Skeletal muscle satellite cell (primary cell): ENCODE measurements at regions not wholly inside any gene's neighbourhood (a gene's known extent, or its start where the extent isn't known, plus 50 kb on each side); places are given as distances from the start of the nearest gene placed in this dataset.

Experiments used
- H3K27me3 ChIP-seq: 2 replicates; pipeline ENCODE4 v1.7.0; 2013; ENCODE audit warnings: low read length; ENCODE audit not compliant: control insufficient read depth, insufficient read depth
- H3K36me3 ChIP-seq: 2 replicates; pipeline ENCODE4 v1.7.0; 2013; ENCODE audit warnings: mild to moderate bottlenecking, control low read depth, low read length; ENCODE audit not compliant: insufficient read depth
- H3K4me1 ChIP-seq: 2 replicates; pipeline ENCODE4 v1.7.0; 2013; ENCODE audit warnings: low read length; ENCODE audit not compliant: control insufficient read depth, insufficient read depth
- H3K4me2 ChIP-seq: 2 replicates; pipeline ENCODE4 v1.7.0; 2013; ENCODE audit warnings: mild to moderate bottlenecking, low read length
- H3K4me3 ChIP-seq: 2 replicates; pipeline ENCODE4 v1.7.0; 2013; ENCODE audit warnings: low read length
- H3K9ac ChIP-seq: 2 replicates; pipeline ENCODE4 v1.7.0; 2013; ENCODE audit warnings: mild to moderate bottlenecking, low read depth, low read length, moderate library complexity
- H3K9me3 ChIP-seq: replicated peaks from 2 replicates; pipeline ENCODE4 v1.7.0; 2013; ENCODE audit warnings: mild to moderate bottlenecking, control low read depth, low read length

DNA sequence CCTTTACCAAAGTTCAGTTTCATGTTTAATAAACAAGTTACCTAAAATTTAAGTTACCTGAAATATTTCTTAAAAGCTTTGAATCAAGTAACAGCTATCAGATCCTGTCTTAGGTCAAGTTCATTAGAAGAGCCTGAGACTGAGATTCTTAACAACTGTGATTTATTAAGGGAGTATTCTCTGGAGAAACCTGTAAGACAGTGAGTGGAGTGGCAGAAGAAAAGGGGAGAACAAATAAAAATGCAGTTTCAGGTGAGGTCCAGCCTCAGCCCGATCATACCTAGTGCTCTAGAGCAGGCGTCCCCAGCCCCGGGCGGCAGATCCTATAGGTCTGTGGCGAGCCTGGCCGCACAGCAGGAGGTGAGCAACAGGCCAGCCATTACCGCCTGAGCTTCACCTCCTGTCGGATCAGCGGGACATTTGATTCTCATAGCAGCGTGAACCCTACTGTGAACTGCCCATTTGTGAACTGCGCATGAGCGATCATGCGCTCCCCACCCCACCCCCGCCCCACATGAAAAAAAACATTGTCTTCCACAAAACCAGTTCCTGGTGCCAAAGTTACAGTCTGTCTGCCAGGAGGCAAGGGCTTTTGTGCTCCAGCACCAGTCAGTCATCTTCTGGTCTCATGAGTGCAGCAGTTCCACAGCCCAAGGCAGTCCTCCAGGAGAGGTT, 59.2 kb upstream of the ADGRB3 start:
- Histone ChIP-seq H3K4me2 (no peak overlapping the region), H3K9ac (no peak overlapping the region), H3K4me3 (no peak overlapping the region), H3K4me1 (no peaks in the 10 kb centered on the region), H3K9me3 (peaks cover 4% of the 10 kb centered on the region), H3K27me3 (no peaks in the 10 kb centered on the region), H3K36me3 (no peaks in the 10 kb centered on the region)

- Histone ChIP-seq H3K4me2 (no peak overlapping the region), H3K27me3 (no peaks in the 10 kb centered on the region), H3K9ac (no peak overlapping the region), H3K9me3 (peaks cover 4% of the 10 kb centered on the region), H3K4me3 (no peak overlapping the region), H3K36me3 (no peaks in the 10 kb centered on the region), H3K4me1 (no peaks in the 10 kb centered on the region)
Observed at GRCh38 chr6:68572975-68573374, 62.1 kb upstream of the ADGRB3 start.

- Histone ChIP-seq H3K4me3 (no peak overlapping the region), H3K36me3 (no peaks in the 10 kb centered on the region), H3K27me3 (no peaks in the 10 kb centered on the region), H3K4me1 (no peaks in the 10 kb centered on the region), H3K9ac (no peak overlapping the region), H3K4me2 (no peak overlapping the region), H3K9me3 (peaks cover 4% of the 10 kb centered on the region)
Observed at GRCh38 chr6:68572525-68572924, 62.6 kb upstream of the ADGRB3 start.

GRCh38 chr6:68559716-68560115, 75.4 kb upstream of the ADGRB3 start:
- H3K9me3 ChIP-seq: no peaks in the 10 kb centered on the region
- no peak overlapping the region for H3K9ac ChIP-seq
- no peaks in the 10 kb centered on the region for H3K4me1 ChIP-seq
- no peak overlapping the region for H3K4me2 ChIP-seq
- H3K4me3 ChIP-seq: no peak overlapping the region
- no peaks in the 10 kb centered on the region for H3K27me3 ChIP-seq
- H3K36me3 ChIP-seq: no peaks in the 10 kb centered on the region

- no peaks in the 10 kb centered on the region for H3K36me3 ChIP-seq
- H3K9ac ChIP-seq: no peak overlapping the region
- no peak overlapping the region for H3K4me3 ChIP-seq
- no peaks in the 10 kb centered on the region for H3K4me1 ChIP-seq
- H3K9me3 ChIP-seq: no peaks in the 10 kb centered on the region
- no peak overlapping the region for H3K4me2 ChIP-seq
- H3K27me3 ChIP-seq: no peaks in the 10 kb centered on the region
Observed at GRCh38 chr6:68559070-68559469, 76.0 kb upstream of the ADGRB3 start.

GRCh38 chr6:68546620-68547019, 88.5 kb upstream of the ADGRB3 start:
- no peaks in the 10 kb centered on the region for H3K4me1 ChIP-seq

DNA sequence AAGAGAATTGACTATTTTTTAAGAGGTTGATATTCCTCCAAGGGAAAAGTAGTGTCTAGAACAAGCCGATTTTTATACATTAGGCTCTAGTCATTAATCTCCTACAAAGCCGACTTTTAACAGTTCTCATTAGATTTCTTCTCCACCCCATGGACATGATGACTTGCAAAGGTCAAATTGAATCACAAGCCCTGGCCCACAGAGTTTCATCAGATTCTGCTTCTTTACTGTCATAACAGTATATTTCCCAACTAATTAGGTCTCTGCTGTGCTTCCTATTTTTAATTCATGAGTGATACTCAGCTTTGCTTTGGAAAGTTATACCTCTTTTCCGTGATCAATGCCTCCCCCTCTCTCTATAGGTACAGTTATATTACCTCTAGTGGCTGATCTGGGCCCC, 90.6 kb upstream of the ADGRB3 start:
- Histone ChIP-seq H3K4me1 (no peaks in the 10 kb centered on the region), H3K36me3 (no peaks in the 10 kb centered on the region), H3K4me3 (no peak overlapping the region), H3K9ac (no peak overlapping the region), H3K27me3 (no peaks in the 10 kb centered on the region), H3K9me3 (peaks cover 3% of the 10 kb centered on the region), H3K4me2 (no peak overlapping the region)

More at GRCh38 chr6:68546620-68547019, 88.5 kb upstream of the ADGRB3 start:
- Histone ChIP-seq H3K9me3 (peaks cover 3% of the 10 kb centered on the region), H3K27me3 (no peaks in the 10 kb centered on the region), H3K9ac (no peak overlapping the region), H3K4me3 (no peak overlapping the region), H3K4me2 (no peak overlapping the region), H3K36me3 (no peaks in the 10 kb centered on the region)

GRCh38 chr6:68533339-68533795, 101.7 kb upstream of the ADGRB3 start:
- no peak overlapping the region for H3K9ac ChIP-seq
- no peaks in the 10 kb centered on the region for H3K4me1 ChIP-seq
- H3K9me3 ChIP-seq: peaks cover 5% of the 10 kb centered on the region
- no peaks in the 10 kb centered on the region for H3K27me3 ChIP-seq
- H3K4me3 ChIP-seq: no peak overlapping the region
- H3K4me2 ChIP-seq: no peak overlapping the region
- no peaks in the 10 kb centered on the region for H3K36me3 ChIP-seq

GRCh38 chr6:68527691-68528090, 107.4 kb upstream of the ADGRB3 start:
- Histone ChIP-seq H3K36me3 (no peaks in the 10 kb centered on the region), H3K4me3 (no peak overlapping the region), H3K4me2 (no peak overlapping the region), H3K9ac (no peak overlapping the region), H3K9me3 (peaks cover 7% of the 10 kb centered on the region), H3K4me1 (no peaks in the 10 kb centered on the region), H3K27me3 (no peaks in the 10 kb centered on the region)

GRCh38 chr6:68506911-68507310, 128.2 kb upstream of the ADGRB3 start:
- H3K4me3 ChIP-seq: no peak overlapping the region
- no peaks in the 10 kb centered on the region for H3K36me3 ChIP-seq
- H3K4me1 ChIP-seq: no peaks in the 10 kb centered on the region
- no peak overlapping the region for H3K4me2 ChIP-seq
- no peak overlapping the region for H3K9ac ChIP-seq
- H3K27me3 ChIP-seq: no peaks in the 10 kb centered on the region
- H3K9me3 ChIP-seq: peaks cover 4% of the 10 kb centered on the region

GRCh38 chr6:68502946-68503345, 132.1 kb upstream of the ADGRB3 start:
- Histone ChIP-seq H3K27me3 (no peaks in the 10 kb centered on the region), H3K36me3 (no peaks in the 10 kb centered on the region), H3K4me1 (no peaks in the 10 kb centered on the region), H3K9ac (no peak overlapping the region), H3K4me2 (no peak overlapping the region), H3K9me3 (peaks cover 4% of the 10 kb centered on the region), H3K4me3 (no peak overlapping the region)

- Histone ChIP-seq H3K4me3 (no peak overlapping the region), H3K4me1 (no peaks in the 10 kb centered on the region), H3K9me3 (peaks cover 4% of the 10 kb centered on the region), H3K36me3 (no peaks in the 10 kb centered on the region), H3K27me3 (no peaks in the 10 kb centered on the region), H3K4me2 (no peak overlapping the region), H3K9ac (no peak overlapping the region)
Observed at GRCh38 chr6:68497927-68498326, 137.2 kb upstream of the ADGRB3 start.
